AG09319 (cell line): ENCODE measurements at regions not wholly inside any gene's neighbourhood (a gene's known extent, or its start where the extent isn't known, plus 50 kb on each side); places are given as distances from the start of the nearest gene placed in this dataset.

ENCODE experiments used
- DNase-seq: peaks from one replicate; pipeline ENCODE4 v3.0.0-alpha.2; 2010; ENCODE audit warnings: low read depth; ENCODE audit errors: extremely low read depth
- TF ChIP-seq, protein P1 (sequence below): IDR thresholded peaks from 2 replicates; pipeline ENCODE4 v1.5.1; 2011; ENCODE audit warnings: low read depth, mild to moderate bottlenecking, inconsistent platforms, low read length, moderate library complexity

DNA sequence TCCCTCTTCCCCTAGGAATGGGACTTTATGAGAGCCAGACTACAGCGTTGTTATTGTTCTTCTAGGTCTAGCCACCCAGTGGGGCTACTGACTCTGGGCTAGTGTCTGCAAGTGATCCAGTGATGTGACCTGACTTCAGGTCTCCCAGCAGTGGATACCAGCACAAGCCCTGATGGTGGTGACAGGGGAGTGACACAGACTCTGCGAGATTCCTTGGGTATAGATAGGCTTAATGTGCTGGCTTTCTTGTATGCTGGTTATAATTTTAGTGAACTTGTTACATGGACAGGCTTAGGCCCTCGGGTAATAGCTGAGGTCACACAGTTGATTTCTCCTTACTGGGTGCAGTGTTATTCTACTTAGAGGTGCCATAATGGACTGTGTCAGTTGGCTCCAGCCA is 106.9 kb downstream of the TBC1D30 start:
- TF ChIP-seq, protein P1, sequence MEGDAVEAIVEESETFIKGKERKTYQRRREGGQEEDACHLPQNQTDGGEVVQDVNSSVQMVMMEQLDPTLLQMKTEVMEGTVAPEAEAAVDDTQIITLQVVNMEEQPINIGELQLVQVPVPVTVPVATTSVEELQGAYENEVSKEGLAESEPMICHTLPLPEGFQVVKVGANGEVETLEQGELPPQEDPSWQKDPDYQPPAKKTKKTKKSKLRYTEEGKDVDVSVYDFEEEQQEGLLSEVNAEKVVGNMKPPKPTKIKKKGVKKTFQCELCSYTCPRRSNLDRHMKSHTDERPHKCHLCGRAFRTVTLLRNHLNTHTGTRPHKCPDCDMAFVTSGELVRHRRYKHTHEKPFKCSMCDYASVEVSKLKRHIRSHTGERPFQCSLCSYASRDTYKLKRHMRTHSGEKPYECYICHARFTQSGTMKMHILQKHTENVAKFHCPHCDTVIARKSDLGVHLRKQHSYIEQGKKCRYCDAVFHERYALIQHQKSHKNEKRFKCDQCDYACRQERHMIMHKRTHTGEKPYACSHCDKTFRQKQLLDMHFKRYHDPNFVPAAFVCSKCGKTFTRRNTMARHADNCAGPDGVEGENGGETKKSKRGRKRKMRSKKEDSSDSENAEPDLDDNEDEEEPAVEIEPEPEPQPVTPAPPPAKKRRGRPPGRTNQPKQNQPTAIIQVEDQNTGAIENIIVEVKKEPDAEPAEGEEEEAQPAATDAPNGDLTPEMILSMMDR = no peak

DNA sequence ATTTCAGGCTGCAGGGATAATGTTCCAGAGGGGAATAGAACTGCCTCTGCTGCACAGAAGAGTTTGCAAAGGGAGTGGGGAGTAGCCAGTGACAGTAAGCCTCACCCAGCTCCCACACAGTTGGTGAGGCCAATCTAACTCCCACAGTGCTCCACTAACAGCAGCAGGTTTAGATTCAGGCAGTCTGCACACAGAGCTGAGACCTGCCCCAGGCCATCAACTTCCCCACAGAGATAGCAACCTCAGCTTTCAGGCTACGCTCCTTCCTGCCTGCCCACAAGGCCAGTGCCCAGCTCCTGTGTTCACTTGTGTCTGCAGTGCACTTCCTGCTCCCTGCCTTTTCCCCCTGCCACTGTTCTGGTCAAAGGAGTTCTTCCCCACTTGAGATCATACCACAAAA is 107.5 kb downstream of the TBC1D30 start:
- TF ChIP-seq, protein P1 = no peak
- DNase-seq = no peak

More for the DNA sequence above, 106.9 kb downstream of the TBC1D30 start:
- DNase-seq = no peak

DNA sequence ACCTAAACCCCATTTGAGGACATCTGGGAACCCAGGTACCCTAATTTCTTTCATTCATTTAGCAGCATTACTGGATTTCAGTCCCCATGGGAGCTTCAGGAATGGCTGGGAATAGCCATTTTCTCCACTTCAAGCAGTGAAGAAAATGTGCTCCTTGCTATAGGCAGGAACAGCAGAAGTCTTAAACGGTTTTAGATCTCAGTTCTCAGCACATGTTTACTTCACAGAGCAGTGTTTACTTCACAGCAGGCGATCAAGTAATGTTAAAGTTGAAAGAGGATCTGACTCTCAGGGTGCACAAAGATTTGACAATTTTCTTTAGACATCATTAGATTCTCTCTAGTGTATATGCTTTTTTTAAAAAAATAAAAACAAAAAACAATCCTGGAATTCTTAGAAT is 109.3 kb downstream of the TBC1D30 start:
- DNase-seq = no peak
- TF ChIP-seq, protein P1 = no peak

- TF ChIP-seq, protein P1 = no peak
- DNase-seq = no peak
These were observed 113.0 kb downstream of the TBC1D30 start for GRCh38 chr12:64937452-64937851.

DNA sequence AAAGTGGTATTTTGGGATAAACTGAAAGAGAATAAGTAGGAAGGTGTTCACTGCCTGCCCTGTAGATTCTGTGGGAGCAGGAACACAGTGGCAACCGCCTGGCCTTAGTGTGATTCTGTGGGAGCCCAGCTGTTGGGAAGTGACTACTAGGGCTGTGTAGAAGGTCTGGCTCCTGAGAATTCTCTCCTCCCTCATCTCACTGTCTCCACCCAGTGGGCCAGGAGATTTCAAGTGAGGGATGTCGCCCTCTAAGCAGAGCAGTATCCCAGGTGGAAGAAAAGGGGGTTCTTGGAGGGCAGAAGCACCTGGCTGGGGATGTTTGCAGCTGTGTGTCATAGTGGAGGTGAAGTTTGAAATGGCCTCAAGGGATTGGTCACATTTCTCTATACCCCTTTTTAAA is 113.7 kb downstream of the TBC1D30 start:
- DNase-seq = no peak
- TF ChIP-seq, protein P1 = no peak

- DNase-seq = no peak
- TF ChIP-seq, protein P1 = no peak
These were observed 119.2 kb downstream of the TBC1D30 start for GRCh38 chr12:64943686-64944085.

- TF ChIP-seq, protein P1 = no peak
- no peak for DNase-seq
These were observed 120.5 kb downstream of the TBC1D30 start for GRCh38 chr12:64944966-64945365.
